H1 (cell line): ENCODE measurements at regions not wholly inside any gene's neighbourhood (a gene's known extent, or its start where the extent isn't known, plus 50 kb on each side); places are given as distances from the start of the nearest gene placed in this dataset.

Experiments
- CTCF ChIA-PET: fragments of 300-600 bp; sonication (Branson Sonifier 250); formaldehyde crosslinking; loops from one replicate; lab custom pipeline; 2021; ENCODE audit not compliant: partially characterized antibody; lab: Charles Lee
- POLR2A ChIA-PET: fragments of 300-600 bp; sonication (Branson Sonifier 250); formaldehyde crosslinking; loops from one replicate; lab custom pipeline; 2021; ENCODE audit warnings: inconsistent platforms; ENCODE audit not compliant: partially characterized antibody; lab: Charles Lee
- DNase-seq, 2 experiments: peaks; one replicate each; pipeline versions ENCODE4 v3.0.0 to v3.0.0-alpha.2; 2010 to 2022; ENCODE audit warnings: low spot score in 2 of 2, low read depth in 1 of 2, mixed read lengths in 1 of 2
- FAIRE-seq: peaks from 2 replicates; lab custom pipeline; 2011; peaks lifted over from hg19 to GRCh38; lab: Jason Lieb, UNC
- H2AFZ ChIP-seq: 2 replicates; pipeline ENCODE4 v1.8.1; 2012; ENCODE audit warnings: low read length, inconsistent platforms
- H2AK5ac ChIP-seq: 2 replicates; pipeline ENCODE4 v1.6.1; 2013; ENCODE audit warnings: low read depth, low read length
- H2BK120ac ChIP-seq: replicated peaks from 2 replicates; pipeline ENCODE3; 2013; ENCODE audit warnings: low read depth, low read length, inconsistent platforms
- H2BK12ac ChIP-seq: 2 replicates; pipeline ENCODE4 v1.6.1; 2013; ENCODE audit warnings: low read depth, low read length
- H2BK15ac ChIP-seq: 2 replicates; pipeline ENCODE4 v1.6.1; 2013; ENCODE audit warnings: low read length
- H2BK20ac ChIP-seq: 2 replicates; pipeline ENCODE4 v1.6.1; 2013; ENCODE audit warnings: low read length
- H2BK5ac ChIP-seq: 2 replicates; pipeline ENCODE4 v1.6.1; 2013; ENCODE audit warnings: low read depth, low read length
- H3K14ac ChIP-seq: 2 replicates; pipeline ENCODE4 v1.6.1; 2013; ENCODE audit warnings: inconsistent platforms; ENCODE audit not compliant: insufficient read length
- H3K18ac ChIP-seq: 2 replicates; pipeline ENCODE4 v1.6.1; 2013; ENCODE audit warnings: low read length; ENCODE audit errors: extremely low read depth
- H3K23ac ChIP-seq: 2 replicates; pipeline ENCODE4 v1.6.1; 2013; ENCODE audit warnings: inconsistent platforms; ENCODE audit not compliant: insufficient read length
- H3K23me2 ChIP-seq: 2 replicates; pipeline ENCODE4 v1.6.1; 2013; ENCODE audit warnings: low read depth, low read length
- H3K27ac ChIP-seq: 2 replicates; pipeline ENCODE4 v1.6.1; 2011; ENCODE audit warnings: low read depth, low read length, inconsistent platforms
- H3K27me3 ChIP-seq, 4 experiments: replicated peaks in 1 of 4; 1 replicate in 1 of 4; 2 replicates in 3 of 4; pipeline versions ENCODE4 v1.6.1 to v1.8.1; 2011 to 2013; ENCODE audit warnings: low read length in 3 of 4, mild to moderate bottlenecking in 3 of 4, inconsistent platforms in 2 of 4, mixed read lengths in 2 of 4, moderate library complexity in 1 of 4; ENCODE audit not compliant: control insufficient read depth in 3 of 4, insufficient read depth in 3 of 4; ENCODE audit errors: extremely low read depth in 1 of 4
- H3K36me3 ChIP-seq, 4 experiments: 2 replicates each; pipeline versions ENCODE4 v1.6.1 to v1.8.1; 2011 to 2013; ENCODE audit warnings: mild to moderate bottlenecking in 4 of 4, low read length in 3 of 4, moderate library complexity in 2 of 4, control low read depth in 1 of 4, inconsistent platforms in 1 of 4; ENCODE audit not compliant: insufficient read depth in 4 of 4, control insufficient read depth in 2 of 4
- H3K4ac ChIP-seq: replicated peaks from 2 replicates; pipeline ENCODE3; 2013; ENCODE audit warnings: low read length, low read depth, mixed read lengths, inconsistent platforms; ENCODE audit not compliant: insufficient read length
- H3K4me1 ChIP-seq, 4 experiments: replicated peaks in 1 of 4; 1 replicate in 1 of 4; 2 replicates in 3 of 4; pipeline versions ENCODE4 v1.6.1 to v1.8.1; 2011 to 2013; ENCODE audit warnings: low read length in 3 of 4, inconsistent platforms in 2 of 4, mixed read lengths in 1 of 4; ENCODE audit not compliant: insufficient read depth in 4 of 4, control insufficient read depth in 3 of 4
- H3K4me2 ChIP-seq, 2 experiments: 2 replicates each; pipeline versions ENCODE4 v1.6.1 to v1.8.1; 2011 to 2013; ENCODE audit warnings: low read depth in 2 of 2, low read length in 2 of 2, control low read depth in 1 of 2, inconsistent platforms in 1 of 2, mild to moderate bottlenecking in 1 of 2; ENCODE audit not compliant: insufficient read depth in 1 of 2
- H3K4me3 ChIP-seq, 4 experiments: fragments of 200-600, 300-600 bp in 1 of 4; sonication (generic), shearing (Covaris generic), sonication (Bioruptor Twin) in 1 of 4; 2 replicates each; pipeline versions ENCODE4 v1.5.1 to v1.8.1; 2011 to 2016; ENCODE audit warnings: low read length in 4 of 4, low read depth in 3 of 4, control low read depth in 2 of 4, inconsistent platforms in 2 of 4, mild to moderate bottlenecking in 2 of 4, mixed read lengths in 1 of 4, moderate library complexity in 1 of 4; ENCODE audit not compliant: insufficient read depth in 2 of 4; ENCODE audit errors: extremely low read depth in 1 of 4
- H3K56ac ChIP-seq: replicated peaks from 2 replicates; pipeline ENCODE3; 2013; ENCODE audit warnings: low read depth, mild to moderate bottlenecking, mixed read lengths, low read length, inconsistent platforms; ENCODE audit not compliant: insufficient read length
- H3K79me1 ChIP-seq: 2 replicates; pipeline ENCODE4 v1.6.1; 2013; ENCODE audit warnings: low read depth, low read length, control low read depth
- H3K79me2 ChIP-seq, 2 experiments: 2 replicates each; pipeline versions ENCODE4 v1.6.1 to v1.8.1; 2012 to 2013; ENCODE audit warnings: low read length in 2 of 2, mild to moderate bottlenecking in 2 of 2, inconsistent platforms in 1 of 2; ENCODE audit not compliant: insufficient read depth in 2 of 2, control insufficient read depth in 1 of 2
- H3K9ac ChIP-seq, 4 experiments: replicated peaks in 1 of 4; 1 replicate in 1 of 4; 2 replicates in 3 of 4; pipeline versions ENCODE4 v1.6.1 to v1.8.1; 2011 to 2013; ENCODE audit warnings: low read depth in 3 of 4, low read length in 3 of 4, control low read depth in 2 of 4, mild to moderate bottlenecking in 2 of 4, moderate library complexity in 2 of 4, inconsistent platforms in 1 of 4; ENCODE audit errors: extremely low read depth in 1 of 4
- H3K9me3 ChIP-seq, 2 experiments: 2 replicates each; pipeline versions ENCODE4 v1.6.1 to v1.8.1; 2012 to 2013; ENCODE audit warnings: mild to moderate bottlenecking in 2 of 2, moderate library complexity in 2 of 2, control low read depth in 1 of 2, inconsistent platforms in 1 of 2, low read depth in 1 of 2, low read length in 1 of 2, mixed read lengths in 1 of 2; ENCODE audit not compliant: insufficient read depth in 2 of 2
- H4K20me1 ChIP-seq, 2 experiments: replicated peaks in 1 of 2; 2 replicates each; pipeline versions ENCODE3 to v1.8.1; 2011 to 2013; ENCODE audit warnings: inconsistent platforms in 2 of 2, low read length in 2 of 2, mild to moderate bottlenecking in 1 of 2; ENCODE audit not compliant: insufficient read depth in 2 of 2, control insufficient read depth in 1 of 2
- H4K5ac ChIP-seq: 2 replicates; pipeline ENCODE4 v1.6.1; 2013; ENCODE audit warnings: low read length, low read depth, mixed read lengths, inconsistent platforms; ENCODE audit not compliant: insufficient read length
- H4K8ac ChIP-seq: 2 replicates; pipeline ENCODE4 v1.8.0; 2013; ENCODE audit warnings: mild to moderate bottlenecking, moderate library complexity, low read length, inconsistent platforms; ENCODE audit not compliant: insufficient read depth; ENCODE audit errors: extremely low read depth
- H4K91ac ChIP-seq: replicated peaks from 2 replicates; pipeline ENCODE3; 2013; ENCODE audit warnings: low read length, mixed read lengths, inconsistent platforms; ENCODE audit not compliant: insufficient read length
- CHD2 ChIP-seq: IDR thresholded peaks from 2 replicates; pipeline ENCODE4 v1.6.1; 2012; ENCODE audit warnings: low read length, improper control_type of control experiment
- WGBS, 2 experiments: shearing (Covaris generic) in 1 of 2; methylation state at CpG; one replicate each; pipeline versions ENCODE4 v1.1.6 to v1.1.7; 2013 to 2015; ENCODE audit warnings: low lambda C conversion rate in 2 of 2, mixed read lengths in 2 of 2, inconsistent platforms in 1 of 2, low coverage in 1 of 2, missing lambda C conversion rate in 1 of 2; ENCODE audit not compliant: insufficient replicate concordance in 2 of 2, insufficient coverage in 1 of 2, insufficient read length in 1 of 2; ENCODE audit errors: extremely low coverage in 1 of 2, missing lambda C conversion rate in 1 of 2; 5-methylcytosine and 5-hydroxymethylcytosine counted together

GRCh38 chr2:78237704-78238103, 715.5 kb upstream of the LRRTM4 start:
- POLR2A ChIA-PET, result no interaction called here
- H3K27ac ChIP-seq, result no peak overlapping the region
- no peak overlapping the region for H4K8ac ChIP-seq
- no peak overlapping the region for H2BK15ac ChIP-seq
- no peaks in the 10 kb centered on the region for H4K20me1 ChIP-seq
- CTCF ChIA-PET, result no interaction called here
- H4K91ac ChIP-seq, result no peak overlapping the region
- no peak overlapping the region for H2AK5ac ChIP-seq
- H3K27me3 ChIP-seq, result no peaks in the 10 kb centered on the region
- H3K36me3 ChIP-seq, result no peaks in the 10 kb centered on the region
- no peaks in the 10 kb centered on the region for H3K4me1 ChIP-seq
- H3K79me2 ChIP-seq, result no peaks in the 10 kb centered on the region
- no peak for FAIRE-seq
- H2BK5ac ChIP-seq, result no peak overlapping the region
- no peak overlapping the region for H3K4ac ChIP-seq
- no peak overlapping the region for H3K56ac ChIP-seq
- H2BK120ac ChIP-seq, result no peak overlapping the region
- no peak overlapping the region for H4K5ac ChIP-seq
- 95% methylated on average over 1 of the region's 1 CpG; no CpG with 5 or more reads in 1 of the 2 experiments for WGBS, 2 experiments
- H2BK20ac ChIP-seq, result no peak overlapping the region
- no peak for DNase-seq
- no peak overlapping the region for H2AFZ ChIP-seq
- no peak overlapping the region for H2BK12ac ChIP-seq
- H3K9ac ChIP-seq, result no peak overlapping the region
- H3K4me3 ChIP-seq, result no peak overlapping the region
- no peak overlapping the region for H3K14ac ChIP-seq
- H3K18ac ChIP-seq, result no peak overlapping the region
- H3K4me2 ChIP-seq, result no peak overlapping the region
- H3K23me2 ChIP-seq, result no peaks in the 10 kb centered on the region
- no peaks in the 10 kb centered on the region for H3K9me3 ChIP-seq
- H3K23ac ChIP-seq, result no peak overlapping the region
- H3K79me1 ChIP-seq, result no peaks in the 10 kb centered on the region
- TF ChIP-seq CHD2, result no peak
